EH (cell line): ENCODE measurements at regions not wholly inside any gene's neighbourhood (a gene's known extent, or its start where the extent isn't known, plus 50 kb on each side); places are given as distances from the start of the nearest gene placed in this dataset.
A peak's percentile ranks its signal among the peaks of the same experiment; 100 is the strongest.
"Not testable (repeated sequence)": the region's sequence is repeated elsewhere in the genome, so short reads cannot be mapped to it uniquely, and the experiment has no call there.

ENCODE experiments used
- DNase-seq: peaks from one replicate; pipeline ENCODE4 v3.0.0-alpha.2; 2015; ENCODE audit warnings: low read depth

GRCh38 chrX:1778817-1779216 lies 164.0 kb downstream of the ASMT start:
- peak; percentile 60 for DNase-seq

- DNase-seq, result no peak
These were observed 164.8 kb downstream of the ASMT start for GRCh38 chrX:1779626-1780025.

- DNase-seq, result no peak
These were observed 166.9 kb downstream of the ASMT start for GRCh38 chrX:1781766-1782165.

- DNase-seq, result no peak
These were observed 169.9 kb downstream of the ASMT start for GRCh38 chrX:1784773-1785172.

GRCh38 chrX:1788300-1788911 lies 173.5 kb downstream of the ASMT start:
- no peak for DNase-seq

- no peak for DNase-seq
These were observed 177.8 kb downstream of the ASMT start for GRCh38 chrX:1792636-1793035.

GRCh38 chrX:1794586-1794985 lies 179.7 kb downstream of the ASMT start:
- DNase-seq, result no peak

GRCh38 chrX:1802912-1803311 lies 188.1 kb downstream of the ASMT start:
- DNase-seq, result no peak

GRCh38 chrX:1803741-1804140 lies 188.9 kb downstream of the ASMT start:
- peak; percentile 6 for DNase-seq

- peak; percentile 77 for DNase-seq
These were observed 192.5 kb downstream of the ASMT start for GRCh38 chrX:1807301-1807731.

GRCh38 chrX:1809581-1809980 lies 194.7 kb downstream of the ASMT start:
- no peak for DNase-seq

GRCh38 chrX:1813809-1814208 lies 198.9 kb downstream of the ASMT start:
- DNase-seq, result no peak

- no peak for DNase-seq
These were observed 200.8 kb downstream of the ASMT start for GRCh38 chrX:1815456-1816175.

GRCh38 chrX:1816387-1816982 lies 201.6 kb downstream of the ASMT start:
- DNase-seq, result not testable (repeated sequence)

- DNase-seq, result no peak
These were observed 207.0 kb downstream of the ASMT start for GRCh38 chrX:1821846-1822245.

- DNase-seq, result no peak
These were observed 210.0 kb downstream of the ASMT start for GRCh38 chrX:1824855-1825254.

GRCh38 chrX:1833656-1834360 lies 218.9 kb downstream of the ASMT start:
- DNase-seq, result no peak

GRCh38 chrX:1835056-1835455 lies 220.2 kb downstream of the ASMT start:
- no peak for DNase-seq

GRCh38 chrX:1836683-1837082 lies 221.8 kb downstream of the ASMT start:
- DNase-seq, result no peak

- no peak for DNase-seq
These were observed 226.9 kb downstream of the ASMT start for GRCh38 chrX:1841746-1842145.

GRCh38 chrX:1847000-1847399 lies 232.1 kb downstream of the ASMT start:
- DNase-seq, result not testable (repeated sequence)

- DNase-seq, result not testable (repeated sequence)
These were observed 232.9 kb downstream of the ASMT start for GRCh38 chrX:1847790-1848189.

- peak; percentile 30 for DNase-seq
These were observed 236.7 kb downstream of the ASMT start for GRCh38 chrX:1851527-1851926.
